H1 (cell line): ENCODE measurements at regions not wholly inside any gene's neighbourhood (a gene's known extent, or its start where the extent isn't known, plus 50 kb on each side); places are given as distances from the start of the nearest gene placed in this dataset.

ENCODE experiments used
- TF ChIP-seq, protein P1 (sequence below): IDR thresholded peaks from 2 replicates; pipeline ENCODE4 v1.6.1; 2011; ENCODE audit warnings: low read length, improper control_type of control experiment

DNA sequence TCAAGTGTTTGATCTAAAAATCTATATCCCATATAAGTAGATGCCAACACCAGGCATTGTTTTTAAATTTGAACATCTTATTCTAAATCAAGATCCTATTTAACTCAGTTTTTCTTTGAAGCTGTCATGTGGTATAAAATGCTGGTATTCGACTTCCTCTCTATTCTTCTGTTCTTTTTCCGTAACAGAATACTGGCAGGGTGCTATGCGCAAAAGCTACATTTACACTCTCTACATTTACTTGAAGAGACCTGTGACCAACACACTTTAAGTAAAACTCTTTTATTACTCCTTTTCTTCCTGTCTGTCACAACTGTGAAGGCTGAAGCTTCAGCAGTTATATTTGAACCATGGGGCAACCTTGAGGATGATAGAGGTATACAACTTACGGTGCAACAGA lies 612.8 kb downstream of the C4orf33 start (continued):
- TF ChIP-seq, protein P1, sequence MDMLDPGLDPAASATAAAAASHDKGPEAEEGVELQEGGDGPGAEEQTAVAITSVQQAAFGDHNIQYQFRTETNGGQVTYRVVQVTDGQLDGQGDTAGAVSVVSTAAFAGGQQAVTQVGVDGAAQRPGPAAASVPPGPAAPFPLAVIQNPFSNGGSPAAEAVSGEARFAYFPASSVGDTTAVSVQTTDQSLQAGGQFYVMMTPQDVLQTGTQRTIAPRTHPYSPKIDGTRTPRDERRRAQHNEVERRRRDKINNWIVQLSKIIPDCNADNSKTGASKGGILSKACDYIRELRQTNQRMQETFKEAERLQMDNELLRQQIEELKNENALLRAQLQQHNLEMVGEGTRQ: no peak
- TF ChIP-seq, all 59 proteins: peak for 0
